NB4 (cell line): ENCODE measurements at regions not wholly inside any gene's neighbourhood (a gene's known extent, or its start where the extent isn't known, plus 50 kb on each side); places are given as distances from the start of the nearest gene placed in this dataset.

Experiments used
- MYC ChIP-seq: IDR thresholded peaks from 2 replicates; pipeline ENCODE4 v1.6.1; 2011; ENCODE audit warnings: low read depth, low read length
- POLR2A ChIP-seq: IDR thresholded peaks from 2 replicates; pipeline ENCODE4 v1.6.1; 2011; ENCODE audit warnings: mild to moderate bottlenecking; ENCODE audit not compliant: insufficient read length; ENCODE audit errors: extremely low read depth
- TF ChIP-seq, protein P1 (sequence below): IDR thresholded peaks from one replicate; pipeline ENCODE4 v1.5.1; 2012; ENCODE audit warnings: low read depth, low read length
- TF ChIP-seq, protein P2 (sequence below): IDR thresholded peaks from 2 replicates; pipeline ENCODE4 v1.6.1; 2011; ENCODE audit warnings: low read depth, low read length

- no peak for TF ChIP-seq POLR2A
- TF ChIP-seq, protein P1, sequence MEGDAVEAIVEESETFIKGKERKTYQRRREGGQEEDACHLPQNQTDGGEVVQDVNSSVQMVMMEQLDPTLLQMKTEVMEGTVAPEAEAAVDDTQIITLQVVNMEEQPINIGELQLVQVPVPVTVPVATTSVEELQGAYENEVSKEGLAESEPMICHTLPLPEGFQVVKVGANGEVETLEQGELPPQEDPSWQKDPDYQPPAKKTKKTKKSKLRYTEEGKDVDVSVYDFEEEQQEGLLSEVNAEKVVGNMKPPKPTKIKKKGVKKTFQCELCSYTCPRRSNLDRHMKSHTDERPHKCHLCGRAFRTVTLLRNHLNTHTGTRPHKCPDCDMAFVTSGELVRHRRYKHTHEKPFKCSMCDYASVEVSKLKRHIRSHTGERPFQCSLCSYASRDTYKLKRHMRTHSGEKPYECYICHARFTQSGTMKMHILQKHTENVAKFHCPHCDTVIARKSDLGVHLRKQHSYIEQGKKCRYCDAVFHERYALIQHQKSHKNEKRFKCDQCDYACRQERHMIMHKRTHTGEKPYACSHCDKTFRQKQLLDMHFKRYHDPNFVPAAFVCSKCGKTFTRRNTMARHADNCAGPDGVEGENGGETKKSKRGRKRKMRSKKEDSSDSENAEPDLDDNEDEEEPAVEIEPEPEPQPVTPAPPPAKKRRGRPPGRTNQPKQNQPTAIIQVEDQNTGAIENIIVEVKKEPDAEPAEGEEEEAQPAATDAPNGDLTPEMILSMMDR: no peak
- TF ChIP-seq MYC: no peak
- TF ChIP-seq, protein P2, sequence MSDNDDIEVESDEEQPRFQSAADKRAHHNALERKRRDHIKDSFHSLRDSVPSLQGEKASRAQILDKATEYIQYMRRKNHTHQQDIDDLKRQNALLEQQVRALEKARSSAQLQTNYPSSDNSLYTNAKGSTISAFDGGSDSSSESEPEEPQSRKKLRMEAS: no peak
Measured at GRCh38 chr1:76782809-76783208, 84.5 kb upstream of the ST6GALNAC5 start.
